Ishikawa (cell line): ENCODE measurements at regions not wholly inside any gene's neighbourhood (a gene's known extent, or its start where the extent isn't known, plus 50 kb on each side); places are given as distances from the start of the nearest gene placed in this dataset.

Experiments used
- CEBPB ChIP-seq: IDR thresholded peaks from 2 replicates; pipeline ENCODE4 v1.6.1; 2012
- CREB1 ChIP-seq: IDR thresholded peaks from 2 replicates; pipeline ENCODE4 v1.6.1; 2012; ENCODE audit warnings: low read depth
- EGR1 ChIP-seq: IDR thresholded peaks from 2 replicates; pipeline ENCODE4 v1.6.1; 2012
- EP300 ChIP-seq: IDR thresholded peaks from 2 replicates; pipeline ENCODE4 v1.6.1; 2012; ENCODE audit warnings: borderline replicate concordance
- FOXM1 ChIP-seq: IDR thresholded peaks from 2 replicates; pipeline ENCODE4 v1.6.1; 2012; ENCODE audit warnings: low read depth, borderline replicate concordance
- NFIC ChIP-seq: IDR thresholded peaks from 2 replicates; pipeline ENCODE4 v1.6.1; 2012
- RAD21 ChIP-seq: IDR thresholded peaks from 2 replicates; pipeline ENCODE4 v1.6.1; 2012; ENCODE audit warnings: low read depth
- TAF1 ChIP-seq: IDR thresholded peaks from 2 replicates; pipeline ENCODE4 v1.6.1; 2012; ENCODE audit warnings: low read depth, mild to moderate bottlenecking
- TCF12 ChIP-seq: IDR thresholded peaks from 2 replicates; pipeline ENCODE4 v1.6.1; 2012; ENCODE audit warnings: low read depth
- TEAD4 ChIP-seq: IDR thresholded peaks from 2 replicates; pipeline ENCODE4 v1.6.1; 2012
- YY1 ChIP-seq: IDR thresholded peaks from 2 replicates; pipeline ENCODE4 v1.6.1; 2012; ENCODE audit warnings: low read depth
- ZBTB7A ChIP-seq: IDR thresholded peaks from 2 replicates; pipeline ENCODE4 v1.6.1; 2012; ENCODE audit warnings: low read depth
- TF ChIP-seq, protein P1 (sequence below): IDR thresholded peaks from 2 replicates; pipeline ENCODE4 v1.6.1; 2012
- TF ChIP-seq, protein P2 (sequence below): IDR thresholded peaks from 2 replicates; pipeline ENCODE4 v1.6.1; 2012
- TF ChIP-seq, protein P3 (sequence below): IDR thresholded peaks from 2 replicates; pipeline ENCODE4 v1.6.1; 2012; ENCODE audit warnings: low read depth, mild to moderate bottlenecking

DNA sequence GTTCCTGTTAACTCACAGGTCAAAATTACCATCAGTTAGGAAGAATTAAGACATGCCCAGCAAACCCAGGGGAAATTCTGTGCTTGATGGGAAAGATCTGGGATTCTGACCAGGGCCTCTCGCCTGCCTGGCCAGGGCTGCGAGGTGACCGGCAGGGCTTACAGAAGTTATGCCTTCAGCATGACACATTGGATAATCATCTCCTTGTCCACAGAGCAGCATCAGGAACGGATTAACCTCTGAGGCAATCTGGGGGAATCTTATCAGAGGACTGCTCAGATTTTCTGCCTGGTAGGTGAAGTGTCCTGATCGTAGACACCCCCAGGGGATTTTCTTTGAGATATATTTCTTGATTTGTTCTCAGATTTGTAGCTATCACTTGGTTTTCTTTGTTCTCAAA, 172.5 kb downstream of the HS3ST3A1 start:
- TF ChIP-seq, protein P1, sequence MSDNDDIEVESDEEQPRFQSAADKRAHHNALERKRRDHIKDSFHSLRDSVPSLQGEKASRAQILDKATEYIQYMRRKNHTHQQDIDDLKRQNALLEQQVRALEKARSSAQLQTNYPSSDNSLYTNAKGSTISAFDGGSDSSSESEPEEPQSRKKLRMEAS = no peak
- TF ChIP-seq FOXM1 (no peak), EP300 (no peak), YY1 (no peak), TAF1 (no peak), CREB1 (no peak), NFIC (no peak), TCF12 (no peak), CEBPB (no peak), TEAD4 (no peak)
- TF ChIP-seq, protein P2, sequence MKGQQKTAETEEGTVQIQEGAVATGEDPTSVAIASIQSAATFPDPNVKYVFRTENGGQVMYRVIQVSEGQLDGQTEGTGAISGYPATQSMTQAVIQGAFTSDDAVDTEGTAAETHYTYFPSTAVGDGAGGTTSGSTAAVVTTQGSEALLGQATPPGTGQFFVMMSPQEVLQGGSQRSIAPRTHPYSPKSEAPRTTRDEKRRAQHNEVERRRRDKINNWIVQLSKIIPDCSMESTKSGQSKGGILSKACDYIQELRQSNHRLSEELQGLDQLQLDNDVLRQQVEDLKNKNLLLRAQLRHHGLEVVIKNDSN = no peak
- TF ChIP-seq, protein P3, sequence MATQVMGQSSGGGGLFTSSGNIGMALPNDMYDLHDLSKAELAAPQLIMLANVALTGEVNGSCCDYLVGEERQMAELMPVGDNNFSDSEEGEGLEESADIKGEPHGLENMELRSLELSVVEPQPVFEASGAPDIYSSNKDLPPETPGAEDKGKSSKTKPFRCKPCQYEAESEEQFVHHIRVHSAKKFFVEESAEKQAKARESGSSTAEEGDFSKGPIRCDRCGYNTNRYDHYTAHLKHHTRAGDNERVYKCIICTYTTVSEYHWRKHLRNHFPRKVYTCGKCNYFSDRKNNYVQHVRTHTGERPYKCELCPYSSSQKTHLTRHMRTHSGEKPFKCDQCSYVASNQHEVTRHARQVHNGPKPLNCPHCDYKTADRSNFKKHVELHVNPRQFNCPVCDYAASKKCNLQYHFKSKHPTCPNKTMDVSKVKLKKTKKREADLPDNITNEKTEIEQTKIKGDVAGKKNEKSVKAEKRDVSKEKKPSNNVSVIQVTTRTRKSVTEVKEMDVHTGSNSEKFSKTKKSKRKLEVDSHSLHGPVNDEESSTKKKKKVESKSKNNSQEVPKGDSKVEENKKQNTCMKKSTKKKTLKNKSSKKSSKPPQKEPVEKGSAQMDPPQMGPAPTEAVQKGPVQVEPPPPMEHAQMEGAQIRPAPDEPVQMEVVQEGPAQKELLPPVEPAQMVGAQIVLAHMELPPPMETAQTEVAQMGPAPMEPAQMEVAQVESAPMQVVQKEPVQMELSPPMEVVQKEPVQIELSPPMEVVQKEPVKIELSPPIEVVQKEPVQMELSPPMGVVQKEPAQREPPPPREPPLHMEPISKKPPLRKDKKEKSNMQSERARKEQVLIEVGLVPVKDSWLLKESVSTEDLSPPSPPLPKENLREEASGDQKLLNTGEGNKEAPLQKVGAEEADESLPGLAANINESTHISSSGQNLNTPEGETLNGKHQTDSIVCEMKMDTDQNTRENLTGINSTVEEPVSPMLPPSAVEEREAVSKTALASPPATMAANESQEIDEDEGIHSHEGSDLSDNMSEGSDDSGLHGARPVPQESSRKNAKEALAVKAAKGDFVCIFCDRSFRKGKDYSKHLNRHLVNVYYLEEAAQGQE = no peak

DNA sequence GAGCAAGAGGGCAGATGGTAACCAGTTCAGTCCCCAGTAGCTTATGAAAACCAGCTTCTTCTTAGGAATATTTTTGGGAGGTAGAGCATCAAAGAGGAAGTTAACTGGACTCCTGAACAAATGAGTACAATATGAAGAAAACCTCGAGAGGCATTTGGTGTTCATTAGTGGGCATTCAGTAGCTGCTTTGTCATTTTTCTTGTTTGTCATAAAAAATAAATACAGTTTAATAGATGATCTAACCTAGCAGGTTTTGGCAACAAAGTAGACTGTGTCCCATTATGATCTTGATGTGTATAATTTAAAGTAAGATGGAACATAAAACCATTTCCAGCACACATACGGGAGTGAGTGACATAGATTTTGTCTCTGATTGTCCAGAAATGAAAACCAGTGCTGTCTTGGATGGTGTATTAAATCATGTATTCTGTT, 173.1 kb downstream of the HS3ST3A1 start:
- TF ChIP-seq FOXM1 = no peak
- TF ChIP-seq YY1 = no peak
- no peak for TF ChIP-seq ZBTB7A
- TF ChIP-seq TAF1 = no peak
- TF ChIP-seq RAD21 = no peak
- no peak for TF ChIP-seq NFIC
- no peak for TF ChIP-seq EP300
- no peak for TF ChIP-seq CREB1
- TF ChIP-seq, protein P3 = no peak
- no peak for TF ChIP-seq EGR1
- TF ChIP-seq, protein P1 = no peak
- TF ChIP-seq TCF12 = no peak
- TF ChIP-seq TEAD4 = no peak
- no peak for TF ChIP-seq CEBPB
- TF ChIP-seq, protein P2 = no peak

DNA sequence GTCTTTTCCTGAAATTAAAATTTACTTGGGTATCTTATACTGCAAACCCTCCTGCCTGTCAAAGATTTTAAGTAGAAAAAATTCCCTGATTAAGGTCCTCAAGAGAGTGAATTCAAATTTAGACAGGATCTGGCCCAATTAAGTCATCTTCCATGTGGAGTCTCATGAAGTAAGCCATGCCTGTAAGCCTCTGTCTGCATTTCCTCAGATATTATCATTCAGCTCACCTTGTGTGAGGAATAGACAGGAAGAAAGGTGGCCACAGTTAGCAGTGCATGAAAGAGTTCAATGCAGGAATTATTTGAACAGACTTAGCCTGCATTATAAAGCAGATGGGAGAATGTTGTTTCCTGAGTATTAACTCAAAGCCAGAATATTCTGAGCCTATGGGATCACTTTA, 174.7 kb downstream of the HS3ST3A1 start:
- no peak for TF ChIP-seq EGR1
- no peak for TF ChIP-seq CEBPB
- no peak for TF ChIP-seq TCF12
- TF ChIP-seq NFIC = no peak
- no peak for TF ChIP-seq RAD21
- TF ChIP-seq FOXM1 = no peak
- no peak for TF ChIP-seq YY1
- TF ChIP-seq TAF1 = no peak
- TF ChIP-seq ZBTB7A = no peak
- TF ChIP-seq, protein P2 = no peak
- no peak for TF ChIP-seq CREB1
- TF ChIP-seq TEAD4 = no peak

DNA sequence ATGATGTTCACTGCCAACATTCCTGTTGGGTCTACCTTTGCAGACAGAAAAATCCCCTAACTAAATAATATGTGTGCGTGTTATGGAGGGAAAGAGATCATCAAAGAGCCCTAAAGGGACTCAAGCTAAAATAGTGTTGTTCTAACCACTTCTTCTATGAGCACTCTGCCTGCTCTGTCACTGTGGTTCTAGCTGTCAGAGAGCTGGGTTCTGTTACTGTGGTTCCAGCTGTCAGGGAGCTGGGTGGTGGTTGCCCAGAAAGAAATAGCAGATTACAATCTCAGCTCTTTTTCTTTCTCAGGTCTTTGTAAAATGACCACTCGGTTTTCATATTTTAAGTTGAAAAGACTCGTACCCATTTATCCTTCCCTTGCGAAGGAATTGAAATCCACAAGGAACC, 176.3 kb downstream of the HS3ST3A1 start:
- no peak for TF ChIP-seq TAF1
- no peak for TF ChIP-seq YY1
- TF ChIP-seq, protein P3 = no peak
- no peak for TF ChIP-seq TEAD4
- TF ChIP-seq RAD21 = no peak
- TF ChIP-seq FOXM1 = no peak
- no peak for TF ChIP-seq NFIC
- no peak for TF ChIP-seq CEBPB
- TF ChIP-seq ZBTB7A = no peak
- TF ChIP-seq, protein P1 = no peak
- no peak for TF ChIP-seq EGR1
- no peak for TF ChIP-seq CREB1
